H54 (cell line): ENCODE measurements at regions not wholly inside any gene's neighbourhood (a gene's known extent, or its start where the extent isn't known, plus 50 kb on each side); places are given as distances from the start of the nearest gene placed in this dataset.

ENCODE experiments used
- DNase-seq: peaks from one replicate; pipeline ENCODE4 v3.0.0; 2011; ENCODE audit warnings: low spot score, mixed read lengths; ENCODE audit not compliant: insufficient read length
- FAIRE-seq: peaks from 3 replicates; lab custom pipeline; 2011; peaks lifted over from hg19 to GRCh38; lab: Jason Lieb, UNC
- POLR2A ChIP-seq: IDR thresholded peaks from 2 replicates; pipeline ENCODE4 v1.6.1; 2011; ENCODE audit warnings: low read depth, mild to moderate bottlenecking, low read length

DNA sequence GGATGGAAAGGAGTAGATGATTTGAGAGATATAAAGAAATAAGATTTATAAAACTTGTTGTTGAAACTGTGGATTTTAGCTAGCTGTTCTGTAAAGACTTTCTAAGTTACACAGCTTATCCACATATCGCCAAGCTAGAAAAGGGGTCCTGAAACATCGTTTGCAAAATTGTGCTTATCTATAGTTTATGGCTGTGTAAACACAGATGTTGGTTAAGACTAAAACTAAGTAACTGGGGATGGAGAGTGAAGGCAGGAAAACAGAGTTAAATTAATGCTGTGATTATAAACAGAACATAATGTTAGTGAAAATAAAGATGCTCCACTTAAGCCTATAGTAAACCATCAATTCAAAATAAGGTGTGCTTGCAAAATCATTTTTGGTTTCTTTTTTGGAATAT, 311.3 kb upstream of the DDHD1 start:
- TF ChIP-seq POLR2A, result no peak
- no peak for DNase-seq
- FAIRE-seq, result no peak

DNA sequence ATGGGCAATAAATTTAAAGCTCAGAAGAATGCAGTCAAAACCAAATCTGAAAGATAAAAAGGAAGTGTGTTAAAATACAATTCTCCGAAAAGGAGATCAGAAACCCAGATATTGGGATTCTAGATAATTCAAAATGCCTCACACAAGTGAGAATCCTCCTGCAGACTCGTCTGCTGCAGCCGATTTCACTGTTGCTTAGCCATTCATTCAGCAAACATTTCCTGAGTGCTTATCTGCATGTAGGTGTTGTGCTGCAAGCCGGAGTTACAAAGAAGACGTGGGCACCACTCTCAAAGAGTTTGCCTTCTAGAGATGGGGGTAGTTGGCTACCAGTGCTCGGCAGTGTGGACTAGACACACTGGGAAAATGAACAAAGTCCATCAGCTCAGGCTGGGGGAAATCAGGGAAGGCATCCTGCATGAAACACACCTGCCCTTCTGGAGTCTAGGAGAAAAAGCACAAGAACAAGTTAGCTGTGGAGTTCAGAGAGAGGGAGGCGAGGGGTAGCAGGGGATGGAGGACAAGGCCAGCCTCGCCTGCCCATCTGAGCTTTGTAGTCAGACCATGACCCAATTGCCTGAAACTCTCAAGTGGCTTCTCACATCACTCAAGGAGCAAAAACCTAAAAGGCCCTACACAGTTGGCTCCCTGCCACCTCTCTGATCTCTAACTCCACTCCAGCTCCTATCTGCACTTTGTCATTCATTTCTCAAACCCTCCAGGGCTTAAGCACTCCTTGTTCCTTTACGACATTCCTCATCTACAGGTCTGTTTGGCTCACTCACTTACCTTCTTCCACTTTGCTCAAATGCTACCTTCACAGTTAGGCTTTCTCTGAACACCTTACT, 310.0 kb upstream of the DDHD1 start:
- no peak for DNase-seq
- TF ChIP-seq POLR2A, result no peak
- no peak for FAIRE-seq

DNA sequence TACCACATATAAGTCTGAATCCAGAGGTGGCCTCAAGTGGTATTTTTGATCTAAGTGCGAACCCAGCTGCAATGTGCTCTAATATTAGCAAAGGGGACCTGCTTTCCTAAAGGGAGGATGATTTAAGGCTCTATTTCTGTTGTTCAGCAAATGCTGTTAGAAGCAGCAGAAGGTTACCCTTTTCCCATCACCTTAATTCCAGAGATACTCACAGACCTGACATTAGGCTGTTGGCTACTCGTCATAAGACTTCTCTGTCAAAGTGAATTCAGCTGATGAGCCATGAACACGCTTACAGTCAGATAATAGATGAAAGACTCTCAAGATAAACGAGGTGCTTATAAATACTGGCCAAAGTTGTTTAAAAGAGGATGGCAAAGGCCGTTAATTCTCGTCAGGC, 308.7 kb upstream of the DDHD1 start:
- TF ChIP-seq POLR2A, result no peak
- FAIRE-seq, result no peak
- no peak for DNase-seq

DNA sequence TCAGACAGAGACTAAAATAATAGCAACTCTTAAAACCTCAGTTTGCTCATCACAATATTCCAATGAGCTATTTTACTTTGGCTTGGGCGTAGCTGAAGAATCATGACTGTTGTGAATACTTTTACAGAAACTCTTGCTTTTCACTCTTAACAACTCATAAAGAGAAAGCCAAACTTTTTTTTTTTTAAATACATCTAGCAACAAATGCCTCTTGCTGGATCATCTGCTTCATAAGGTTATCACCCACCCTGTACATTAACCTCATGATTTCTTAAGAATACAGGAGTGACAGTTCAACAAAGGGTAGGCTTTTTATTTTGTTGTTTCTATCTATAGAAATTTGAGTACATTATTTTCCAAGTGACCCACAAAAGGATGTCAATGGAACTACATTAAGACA, 307.4 kb upstream of the DDHD1 start:
- DNase-seq (no peak), FAIRE-seq (no peak)
- no peak for TF ChIP-seq POLR2A

DNA sequence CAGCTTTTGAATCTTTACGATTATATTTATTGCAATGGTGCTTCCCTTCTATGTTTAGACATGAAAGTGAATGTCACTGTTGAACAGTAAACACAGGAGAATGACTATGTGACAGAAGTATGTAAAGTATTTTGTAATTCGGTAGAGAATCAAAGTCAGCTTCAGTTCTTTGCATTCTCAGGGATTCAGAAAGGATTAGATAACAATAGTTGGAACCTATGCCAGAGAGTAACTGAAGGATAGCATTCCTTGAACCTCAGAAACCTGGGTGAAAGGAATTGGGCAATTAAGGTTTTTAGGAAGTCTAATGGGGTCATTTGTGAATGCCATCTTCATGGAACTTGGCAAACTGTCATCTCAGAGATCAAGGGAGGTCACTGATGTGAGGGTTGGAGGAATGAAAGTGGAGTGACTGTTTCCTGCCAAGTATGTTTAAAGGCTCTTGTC, 305.3 kb upstream of the DDHD1 start:
- TF ChIP-seq POLR2A, result no peak
- FAIRE-seq (peak; percentile 88), DNase-seq (peak; percentile 13)

DNA sequence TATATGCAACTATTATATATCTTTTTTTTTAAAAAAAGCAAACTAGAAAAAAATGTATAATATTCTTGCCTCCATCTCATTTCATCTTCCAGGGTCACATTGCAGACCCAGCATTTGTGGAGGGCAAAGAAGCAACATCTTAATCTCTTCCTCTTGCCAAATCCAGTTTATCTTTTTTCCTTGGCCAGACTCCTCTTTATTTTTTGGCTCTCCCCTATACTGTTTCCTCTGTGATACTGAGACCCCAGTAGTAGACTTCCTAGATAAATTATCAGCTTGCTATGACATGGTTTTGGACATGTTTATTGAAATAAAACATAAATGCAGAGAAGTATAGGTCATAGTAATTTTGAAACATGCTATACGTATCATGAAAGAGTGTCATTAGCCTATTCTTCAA, 303.8 kb upstream of the DDHD1 start:
- TF ChIP-seq POLR2A, result no peak
- DNase-seq (no peak), FAIRE-seq (no peak)

DNA sequence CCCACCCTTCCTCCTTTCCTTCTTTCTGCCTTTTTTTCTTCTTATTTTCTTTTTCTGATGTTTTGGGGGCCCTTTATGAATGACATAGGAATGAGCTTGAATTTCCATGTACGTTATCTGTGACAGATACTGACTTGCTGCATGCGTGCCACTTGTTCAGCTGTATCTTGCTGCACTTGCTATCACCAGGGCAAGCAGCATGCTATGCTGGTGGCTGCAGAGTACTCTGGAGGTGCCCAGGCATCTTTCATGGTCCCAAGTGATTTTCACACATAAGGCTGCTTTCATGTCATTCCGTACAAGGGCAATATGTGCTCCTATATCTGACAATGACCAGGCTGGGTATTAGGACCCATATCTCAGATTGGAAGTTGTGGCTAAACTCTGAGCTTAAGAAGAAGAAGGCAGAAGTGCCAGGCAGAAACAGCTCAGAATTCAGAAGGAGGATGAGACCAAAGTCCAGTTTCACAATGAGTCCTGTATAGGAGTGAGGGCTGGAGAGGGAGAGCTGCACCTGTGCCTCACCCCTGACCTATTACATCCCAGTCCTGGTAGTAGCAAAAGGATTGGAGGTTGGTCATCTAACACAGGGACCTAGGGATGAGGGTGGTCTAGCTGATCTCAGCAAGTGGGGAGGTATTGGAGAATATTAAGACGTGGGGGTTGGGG, 299.0 kb upstream of the DDHD1 start:
- no peak for DNase-seq
- no peak for TF ChIP-seq POLR2A
- FAIRE-seq, result no peak

DNA sequence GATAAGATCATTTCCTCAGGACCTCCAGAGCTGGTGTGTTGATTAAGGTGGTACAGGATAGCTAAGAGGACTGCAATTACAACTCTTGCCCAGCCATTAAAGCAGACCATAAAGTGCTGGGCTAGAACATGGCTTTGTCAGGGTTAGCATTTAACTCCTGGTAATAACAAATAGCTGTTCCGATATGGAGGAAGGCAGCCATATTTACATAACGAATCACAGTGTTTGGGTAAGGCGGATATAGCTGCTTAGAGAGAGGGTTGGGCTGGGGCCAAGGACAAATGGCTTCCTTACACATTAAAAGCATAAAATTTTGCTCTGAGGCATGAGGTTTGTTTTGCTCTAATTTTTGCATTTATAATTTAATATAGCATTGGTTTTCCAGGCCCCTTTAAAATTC, 297.7 kb upstream of the DDHD1 start:
- no peak for TF ChIP-seq POLR2A
- FAIRE-seq, result no peak
- no peak for DNase-seq

DNA sequence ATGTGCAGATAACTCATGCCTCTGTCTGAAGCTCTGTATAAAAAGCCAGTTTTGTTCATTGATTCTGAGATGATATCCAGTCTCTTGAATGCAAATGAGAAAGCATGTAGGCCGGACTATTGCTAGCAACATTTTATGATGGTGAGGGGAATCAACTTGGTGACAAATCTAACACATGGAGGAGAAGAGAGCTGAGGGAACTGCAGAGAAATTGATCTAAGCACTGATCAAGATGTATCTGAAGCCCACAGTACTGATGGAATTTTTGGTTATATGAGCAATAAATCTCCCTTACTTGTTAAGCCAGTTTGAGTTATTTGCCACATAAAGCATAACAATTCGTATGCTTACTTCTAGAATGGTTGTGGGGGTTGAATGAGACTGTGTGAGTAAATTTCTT, 295.6 kb upstream of the DDHD1 start:
- DNase-seq, result no peak
- TF ChIP-seq POLR2A, result no peak
- no peak for FAIRE-seq

DNA sequence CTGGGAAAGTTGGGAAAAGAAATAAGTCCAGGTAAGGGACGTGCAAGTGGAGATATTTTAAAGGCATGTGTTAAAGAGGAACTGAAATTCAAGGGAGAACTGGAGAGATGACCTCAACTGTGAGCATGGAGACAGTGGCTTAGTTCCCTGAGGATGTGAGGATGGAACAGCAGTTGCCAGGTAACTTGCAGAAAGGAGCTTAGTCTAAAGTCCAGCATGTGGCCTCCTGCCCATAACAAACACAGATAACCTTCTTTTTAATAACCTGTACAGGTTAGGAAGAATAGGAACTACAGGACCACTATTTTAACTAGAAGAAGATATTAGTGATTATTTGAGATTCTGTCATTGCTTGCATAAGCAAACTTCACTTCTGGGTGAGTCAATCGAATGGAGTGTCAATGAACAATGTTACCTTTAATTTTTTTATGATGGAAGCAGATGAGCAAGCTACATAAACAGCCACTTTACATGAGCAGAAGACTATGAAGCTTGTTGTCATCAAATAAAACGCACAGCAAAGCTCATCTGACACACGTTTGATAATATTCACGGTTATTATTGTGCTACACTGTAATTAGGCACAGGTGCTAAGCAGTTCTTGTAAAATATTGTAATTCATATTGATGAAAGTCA, 291.7 kb upstream of the DDHD1 start:
- DNase-seq (no peak), FAIRE-seq (no peak)
- TF ChIP-seq POLR2A, result no peak

DNA sequence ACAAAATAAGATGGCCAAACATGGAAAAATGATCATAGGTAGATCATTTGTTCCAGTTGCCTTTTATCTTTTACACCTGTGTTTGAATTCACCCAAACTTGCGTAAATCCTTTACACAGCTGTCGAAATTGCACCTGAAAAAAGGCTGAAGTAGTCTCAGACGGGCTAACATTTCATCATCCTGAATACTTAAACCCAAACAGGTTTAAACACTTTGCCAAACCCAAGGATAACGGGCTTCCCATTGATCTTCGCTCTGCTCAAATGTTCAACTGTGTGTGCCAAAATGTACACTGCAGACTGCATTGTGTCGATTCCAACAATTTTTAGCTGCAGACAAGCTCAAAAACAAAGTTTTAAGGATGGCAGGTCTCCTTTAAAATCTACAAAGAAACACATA, 288.7 kb upstream of the DDHD1 start:
- no peak for TF ChIP-seq POLR2A
- DNase-seq (no peak), FAIRE-seq (no peak)

DNA sequence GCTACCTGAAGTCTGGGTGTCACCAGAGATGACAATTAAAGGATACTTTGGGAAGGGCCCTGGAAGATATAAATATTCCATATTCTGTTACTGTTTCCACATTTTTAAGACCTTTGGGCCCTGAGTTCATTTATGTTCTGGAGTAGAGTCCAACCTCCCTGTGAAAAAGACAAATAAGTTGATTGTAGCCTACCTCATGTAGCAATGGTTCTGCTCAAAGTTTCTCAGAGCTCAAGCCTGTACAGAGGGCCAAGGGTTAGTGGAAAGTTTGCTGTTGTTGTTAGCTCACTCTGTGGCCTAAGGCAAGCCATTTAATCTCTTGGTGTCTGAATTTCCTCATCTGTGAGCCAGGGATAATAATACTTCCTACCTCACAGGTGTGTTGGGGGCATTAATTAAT, 284.7 kb upstream of the DDHD1 start:
- FAIRE-seq (no peak), DNase-seq (no peak)
- TF ChIP-seq POLR2A, result no peak

DNA sequence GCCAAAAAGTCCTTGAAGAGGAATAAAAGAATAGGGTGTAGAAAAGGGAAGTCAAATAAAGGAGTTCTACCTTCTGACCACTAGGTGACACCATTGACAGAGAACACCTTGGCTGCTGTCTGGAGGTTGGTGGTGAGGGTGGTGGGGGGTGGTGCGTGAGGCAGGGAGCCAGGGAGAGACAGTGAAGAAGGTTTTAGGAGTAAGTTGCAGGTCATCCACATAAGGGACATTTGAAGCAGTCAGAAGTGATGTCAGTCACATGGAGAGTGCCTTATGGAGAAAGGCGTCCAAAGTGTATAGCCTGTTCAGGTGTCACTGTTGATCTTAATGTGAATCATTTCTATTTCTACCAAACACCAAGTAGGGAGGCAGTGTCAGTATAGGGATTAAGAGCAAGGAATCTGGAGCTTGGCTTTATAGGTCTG, 279.3 kb upstream of the DDHD1 start:
- no peak for TF ChIP-seq POLR2A
- DNase-seq (peak; percentile 11), FAIRE-seq (peak; percentile 87)

DNA sequence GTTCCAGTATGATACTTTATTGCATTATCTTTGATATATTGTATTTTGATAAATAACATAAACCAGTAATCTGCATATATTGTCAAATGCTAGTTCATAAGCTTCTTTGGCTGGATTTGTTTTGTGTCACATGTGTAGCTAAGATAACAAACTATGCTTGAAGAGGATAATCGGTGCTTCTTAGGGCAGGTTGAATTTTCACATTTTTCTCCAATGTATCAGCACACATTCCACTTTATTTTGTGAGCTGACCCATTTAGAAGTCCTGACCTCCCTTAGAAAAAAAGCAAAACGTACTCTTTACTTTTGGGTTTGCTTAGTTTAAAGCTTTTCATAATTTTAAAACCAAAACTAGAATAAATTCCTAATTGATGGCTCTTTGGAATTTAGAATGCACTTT, 277.7 kb upstream of the DDHD1 start:
- no peak for FAIRE-seq
- DNase-seq, result no peak
- TF ChIP-seq POLR2A, result no peak
